ENCODE measurements at regions not wholly inside any gene's neighbourhood (a gene's known extent, or its start where the extent isn't known, plus 50 kb on each side); places are given as distances from the start of the nearest gene placed in this dataset.
"Not testable (repeated sequence)": the region's sequence is repeated elsewhere in the genome, so short reads cannot be mapped to it uniquely, and the experiment has no call there.

DNA sequence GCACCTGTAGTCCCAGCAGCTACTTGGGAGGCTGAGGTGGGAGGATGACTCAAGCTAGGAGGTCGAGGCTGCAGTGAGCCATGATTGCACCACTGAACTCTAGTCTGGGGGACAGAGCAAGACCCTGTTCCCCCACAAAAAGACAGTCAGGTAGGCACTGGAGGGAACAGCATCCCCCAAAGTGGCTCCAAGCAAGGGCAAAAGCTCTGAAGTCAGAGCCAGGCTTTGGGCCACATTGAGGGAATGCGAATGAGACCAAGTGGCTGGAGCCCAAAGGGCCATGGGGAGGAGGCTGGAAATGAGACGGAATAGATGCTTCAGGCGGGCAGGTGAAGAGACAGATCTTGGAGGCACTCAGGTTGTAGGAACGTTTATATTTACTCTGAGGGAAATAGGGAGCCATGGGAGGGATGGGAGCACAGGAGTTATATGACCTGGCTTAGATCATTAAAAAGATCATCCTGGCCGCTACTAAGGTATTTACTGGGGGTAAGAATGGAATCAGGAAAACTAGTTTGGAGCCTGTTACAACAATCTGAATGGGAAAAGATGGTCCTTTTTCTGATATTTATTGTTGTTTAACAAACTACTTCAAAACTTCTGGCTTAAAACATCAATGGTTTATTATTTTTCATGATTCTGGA is 229.6 kb upstream of the ZNF217 start:
- POLR2A ChIA-PET: no interaction called here
- CTCF ChIA-PET: no interaction called here
- TF ChIP-seq ZNF384 (IDR thresholded peaks at IDR 0.05) (no peak), L3MBTL2 (conservative IDR thresholded peaks at IDR 0.05) (no peak), FOXM1 (IDR thresholded peaks at IDR 0.05; ENCODE audit: borderline replicate concordance) (no peak), NFRKB (IDR thresholded peaks at IDR 0.05) (no peak), CTBP1 (IDR thresholded peaks at IDR 0.05; ENCODE audit: borderline replicate concordance) (no peak), LEF1 (IDR thresholded peaks at IDR 0.05; ENCODE audit: borderline replicate concordance) (no peak), ARNT (IDR thresholded peaks at IDR 0.05) (no peak), PKNOX1 (IDR thresholded peaks at IDR 0.05) (no peak), SP1 (IDR thresholded peaks at IDR 0.05) (no peak), FOXK2 (IDR thresholded peaks at IDR 0.05) (no peak), ELF4 (IDR thresholded peaks at IDR 0.05) (no peak), HDGF (IDR thresholded peaks at IDR 0.05; ENCODE audit: borderline replicate concordance) (no peak), SUZ12 (IDR thresholded peaks at IDR 0.05) (no peak), FOXA1 (IDR thresholded peaks at IDR 0.05) (no peak), TARDBP (IDR thresholded peaks at IDR 0.05) (no peak), BHLHE40 (IDR thresholded peaks at IDR 0.05; ENCODE audit: borderline replicate concordance) (no peak)
- DNase-seq (ENCODE audit: extremely low spot score): no peak

DNA sequence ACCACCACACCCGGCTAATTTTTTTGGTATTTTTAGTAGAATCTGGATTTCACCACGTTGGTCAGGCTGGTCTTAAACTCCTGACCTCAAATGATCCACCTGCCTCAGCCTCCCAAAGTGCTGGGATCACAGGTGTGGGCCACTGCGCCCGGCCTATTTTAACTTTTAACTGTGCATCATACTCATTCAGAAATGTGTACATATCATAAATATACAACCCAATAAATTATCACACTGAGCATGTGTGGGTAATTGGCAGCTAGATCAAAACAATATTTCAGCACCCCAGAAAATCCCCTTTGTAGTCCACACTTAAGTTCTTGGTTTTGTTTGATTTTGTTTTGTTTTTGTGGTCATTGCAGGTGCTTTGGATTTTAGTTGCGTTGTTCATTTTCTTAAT is 228.9 kb upstream of the ZNF217 start:
- DNase-seq (ENCODE audit: extremely low spot score): no peak
- TF ChIP-seq HDGF (IDR thresholded peaks at IDR 0.05; ENCODE audit: borderline replicate concordance) (no peak), NFRKB (IDR thresholded peaks at IDR 0.05) (no peak), FOXK2 (IDR thresholded peaks at IDR 0.05) (no peak), FOXA1 (IDR thresholded peaks at IDR 0.05) (no peak), L3MBTL2 (conservative IDR thresholded peaks at IDR 0.05) (no peak), CTBP1 (IDR thresholded peaks at IDR 0.05; ENCODE audit: borderline replicate concordance) (no peak), ELF4 (IDR thresholded peaks at IDR 0.05) (no peak), SP1 (IDR thresholded peaks at IDR 0.05) (no peak), ZNF384 (IDR thresholded peaks at IDR 0.05) (no peak), TARDBP (IDR thresholded peaks at IDR 0.05) (no peak), FOXM1 (IDR thresholded peaks at IDR 0.05; ENCODE audit: borderline replicate concordance) (no peak), SUZ12 (IDR thresholded peaks at IDR 0.05) (no peak), BHLHE40 (IDR thresholded peaks at IDR 0.05; ENCODE audit: borderline replicate concordance) (no peak), PKNOX1 (IDR thresholded peaks at IDR 0.05) (no peak), LEF1 (IDR thresholded peaks at IDR 0.05; ENCODE audit: borderline replicate concordance) (no peak), ARNT (IDR thresholded peaks at IDR 0.05) (no peak)
- CTCF ChIA-PET: no interaction called here
- POLR2A ChIA-PET: no interaction called here

- ChIA-PET CTCF (no interaction called here), POLR2A (no interaction called here)
- DNase-seq (ENCODE audit: extremely low spot score): no peak
- TF ChIP-seq SP1 (IDR thresholded peaks at IDR 0.05): no peak
- no peak for TF ChIP-seq SUZ12 (IDR thresholded peaks at IDR 0.05)
- no peak for TF ChIP-seq NFRKB (IDR thresholded peaks at IDR 0.05)
- TF ChIP-seq FOXK2 (IDR thresholded peaks at IDR 0.05): no peak
- no peak for TF ChIP-seq HDGF (IDR thresholded peaks at IDR 0.05; ENCODE audit: borderline replicate concordance)
- TF ChIP-seq ARNT (IDR thresholded peaks at IDR 0.05): no peak
- no peak for TF ChIP-seq PKNOX1 (IDR thresholded peaks at IDR 0.05)
- no peak for TF ChIP-seq FOXM1 (IDR thresholded peaks at IDR 0.05; ENCODE audit: borderline replicate concordance)
- no peak for TF ChIP-seq L3MBTL2 (conservative IDR thresholded peaks at IDR 0.05)
- no peak for TF ChIP-seq TARDBP (IDR thresholded peaks at IDR 0.05)
- no peak for TF ChIP-seq CTBP1 (IDR thresholded peaks at IDR 0.05; ENCODE audit: borderline replicate concordance)
- no peak for TF ChIP-seq ELF4 (IDR thresholded peaks at IDR 0.05)
- TF ChIP-seq ZNF384 (IDR thresholded peaks at IDR 0.05): no peak
- no peak for TF ChIP-seq FOXA1 (IDR thresholded peaks at IDR 0.05)
- no peak for TF ChIP-seq BHLHE40 (IDR thresholded peaks at IDR 0.05; ENCODE audit: borderline replicate concordance)
- no peak for TF ChIP-seq LEF1 (IDR thresholded peaks at IDR 0.05; ENCODE audit: borderline replicate concordance)
These were observed 226.4 kb upstream of the ZNF217 start for GRCh38 chr20:53819973-53820451.

- POLR2A ChIA-PET: no interaction called here
- CTCF ChIA-PET: no interaction called here
These were observed 225.0 kb upstream of the ZNF217 start for GRCh38 chr20:53818457-53819177.

DNA sequence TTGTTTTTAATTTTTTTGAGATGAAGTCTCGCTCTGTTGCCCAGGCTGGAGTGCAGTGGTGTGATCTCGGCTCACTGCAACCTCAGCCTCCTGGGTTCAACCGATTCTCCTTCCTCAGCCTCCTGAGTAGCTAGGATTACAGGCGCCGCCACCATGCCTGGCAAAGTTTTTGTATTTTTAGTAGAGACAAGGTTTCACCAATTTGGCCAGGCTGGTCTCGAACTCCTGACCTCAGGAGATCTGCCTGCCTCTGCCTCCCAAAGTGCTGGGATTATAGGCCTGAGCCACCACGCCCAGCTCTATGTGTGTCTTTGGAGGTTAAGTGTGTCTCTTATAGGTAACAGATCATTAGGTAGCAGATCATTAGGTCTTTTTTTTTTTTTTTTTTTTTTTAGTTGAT is 223.9 kb upstream of the ZNF217 start:
- CTCF ChIA-PET: interaction anchor here (0.6 kb wide), 1 partner anchor 95 kb away, joined by 6 read pairs; no protein-coding TSS in a partner anchor
- POLR2A ChIA-PET; DNase-seq (ENCODE audit: extremely low spot score): not testable (repeated sequence)

More at GRCh38 chr20:53818457-53819177, 225.0 kb upstream of the ZNF217 start:
- TF ChIP-seq SP1 (IDR thresholded peaks at IDR 0.05) (no peak), LEF1 (IDR thresholded peaks at IDR 0.05; ENCODE audit: borderline replicate concordance) (no peak), FOXK2 (IDR thresholded peaks at IDR 0.05) (no peak), ARNT (IDR thresholded peaks at IDR 0.05) (no peak), HDGF (IDR thresholded peaks at IDR 0.05; ENCODE audit: borderline replicate concordance) (no peak)
- DNase-seq (ENCODE audit: extremely low spot score): no peak

DNA sequence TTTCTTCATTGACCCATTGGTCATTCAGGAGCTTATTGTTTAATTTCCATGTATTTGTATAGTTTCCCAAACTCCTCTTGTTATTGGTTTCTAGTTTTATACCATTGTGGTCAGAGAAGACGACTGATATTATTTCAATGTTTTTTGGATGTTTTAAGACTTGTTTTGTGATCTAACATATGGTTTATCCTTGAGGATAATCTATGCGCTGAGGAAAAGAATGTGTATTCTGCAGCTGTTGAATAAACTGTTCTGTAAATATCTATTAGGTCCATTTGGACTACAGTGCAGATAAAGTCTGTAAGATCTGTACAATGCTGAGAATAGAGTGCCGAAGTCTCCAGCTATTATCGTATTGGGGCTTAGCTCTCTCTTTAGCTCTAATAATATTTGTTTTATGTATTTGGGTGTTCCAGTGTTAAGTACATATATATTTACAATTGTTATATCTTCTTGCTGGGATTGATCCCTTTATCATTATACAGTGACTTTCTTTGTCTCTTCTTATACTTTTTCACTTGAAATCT is 223.3 kb upstream of the ZNF217 start:
- ChIA-PET POLR2A (no interaction called here), CTCF (no interaction called here)
- TF ChIP-seq SUZ12 (IDR thresholded peaks at IDR 0.05): no peak
- TF ChIP-seq TARDBP (IDR thresholded peaks at IDR 0.05): no peak
- TF ChIP-seq ZNF384 (IDR thresholded peaks at IDR 0.05): no peak
- no peak for TF ChIP-seq FOXM1 (IDR thresholded peaks at IDR 0.05; ENCODE audit: borderline replicate concordance)
- no peak for TF ChIP-seq FOXA1 (IDR thresholded peaks at IDR 0.05)
- no peak for TF ChIP-seq ARNT (IDR thresholded peaks at IDR 0.05)
- TF ChIP-seq CTBP1 (IDR thresholded peaks at IDR 0.05; ENCODE audit: borderline replicate concordance): no peak
- TF ChIP-seq SP1 (IDR thresholded peaks at IDR 0.05): no peak
- no peak for DNase-seq (ENCODE audit: extremely low spot score)
